Keratinocyte (primary cell): ENCODE measurements at regions not wholly inside any gene's neighbourhood (a gene's known extent, or its start where the extent isn't known, plus 50 kb on each side); places are given as distances from the start of the nearest gene placed in this dataset.
A peak's percentile ranks its signal among the peaks of the same experiment; 100 is the strongest.

ENCODE experiments used
- DNase-seq: peaks from one replicate; pipeline ENCODE4 v3.0.0-alpha.2; 2011; ENCODE audit warnings: low read depth, missing footprints, low spot score
- FAIRE-seq: peaks from 2 replicates; lab custom pipeline; 2011; peaks lifted over from hg19 to GRCh38; lab: Jason Lieb, UNC
- H2AFZ ChIP-seq: 2 replicates; pipeline ENCODE4 v1.6.0; 2012; ENCODE audit warnings: low read length, control low read depth, inconsistent platforms; ENCODE audit not compliant: control insufficient read depth
- H3K27ac ChIP-seq: 2 replicates; pipeline ENCODE4 v1.5.1; 2011; ENCODE audit warnings: low read length; ENCODE audit not compliant: control insufficient read depth, insufficient read depth
- H3K27me3 ChIP-seq: 3 replicates; pipeline ENCODE4 v1.6.0; 2011; ENCODE audit warnings: low read length; ENCODE audit not compliant: control insufficient read depth, insufficient read depth; ENCODE audit errors: extremely low read depth
- H3K36me3 ChIP-seq, 2 experiments: 2 replicates in 1 of 2; 3 replicates in 1 of 2; pipeline ENCODE4 v1.5.1; 2011; ENCODE audit warnings: low read length in 2 of 2, mild to moderate bottlenecking in 1 of 2; ENCODE audit not compliant: control insufficient read depth in 2 of 2, insufficient read depth in 2 of 2; ENCODE audit errors: extremely low read depth in 1 of 2
- H3K4me1 ChIP-seq: 3 replicates; pipeline ENCODE4 v1.5.1; 2011; ENCODE audit warnings: low read length; ENCODE audit not compliant: control insufficient read depth, insufficient read depth; ENCODE audit errors: extremely low read depth
- H3K4me2 ChIP-seq: 3 replicates; pipeline ENCODE4 v1.6.0; 2011; ENCODE audit warnings: low read depth, low read length; ENCODE audit not compliant: control insufficient read depth, insufficient read depth; ENCODE audit errors: extremely low read depth
- H3K4me3 ChIP-seq, 3 experiments: fragments of 200-600 bp in 1 of 3; sonication (generic) in 1 of 3; 2 replicates in 2 of 3; 3 replicates in 1 of 3; pipeline ENCODE4 v1.5.1; 2011 to 2016; ENCODE audit warnings: low read length in 3 of 3, mild to moderate bottlenecking in 3 of 3, control low read depth in 2 of 3, inconsistent platforms in 1 of 3, low read depth in 1 of 3, mixed read lengths in 1 of 3, mixed run types in 1 of 3, moderate library complexity in 1 of 3; ENCODE audit not compliant: control insufficient read depth in 2 of 3, insufficient read depth in 2 of 3; ENCODE audit errors: extremely low read depth in 1 of 3
- H3K79me2 ChIP-seq: 2 replicates; pipeline ENCODE4 v1.6.0; 2012; ENCODE audit warnings: low read length; ENCODE audit not compliant: control insufficient read depth, insufficient read depth
- H3K9ac ChIP-seq: 3 replicates; pipeline ENCODE4 v1.6.0; 2011; ENCODE audit warnings: low read length; ENCODE audit not compliant: control insufficient read depth, insufficient read depth; ENCODE audit errors: extremely low read depth
- H3K9me1 ChIP-seq: 3 replicates; pipeline ENCODE4 v1.6.0; 2011; ENCODE audit warnings: low read length; ENCODE audit not compliant: control insufficient read depth, insufficient read depth; ENCODE audit errors: extremely low read depth
- H3K9me3 ChIP-seq: 2 replicates; pipeline ENCODE4 v1.5.1; 2012; ENCODE audit warnings: low read depth, low read length; ENCODE audit not compliant: control insufficient read depth
- H4K20me1 ChIP-seq: 3 replicates; pipeline ENCODE4 v1.6.0; 2011; ENCODE audit warnings: low read length; ENCODE audit not compliant: control insufficient read depth, insufficient read depth; ENCODE audit errors: extremely low read depth
- EZH2 ChIP-seq: IDR thresholded peaks from one replicate; pipeline ENCODE4 v1.6.1; 2012; ENCODE audit warnings: inconsistent platforms, mild to moderate bottlenecking, low read length, moderate library complexity
- dilution Hi-C: fragments of 300-500 bp; cut with MboI; formaldehyde crosslinking; loops from one replicate; pipeline ENCODE4 v1.7.0; 2020; ENCODE audit warnings: low sequenced_read_pairs; ENCODE audit not compliant: extremely low pct_ligation_motif_present
- TF ChIP-seq, protein P1 (sequence below), 3 experiments: IDR thresholded peaks in 1 of 3; conservative IDR thresholded peaks in 1 of 3; optimal IDR thresholded peaks in 1 of 3; 2 replicates in 2 of 3; 3 replicates in 1 of 3; pipeline versions ENCODE3 to v1.5.1; 2011; ENCODE audit warnings: low read length in 3 of 3, mild to moderate bottlenecking in 3 of 3, moderate library complexity in 2 of 3, control low read depth in 1 of 3, inconsistent platforms in 1 of 3; ENCODE audit not compliant: insufficient read depth in 2 of 3; ENCODE audit errors: extremely low read depth in 1 of 3

DNA sequence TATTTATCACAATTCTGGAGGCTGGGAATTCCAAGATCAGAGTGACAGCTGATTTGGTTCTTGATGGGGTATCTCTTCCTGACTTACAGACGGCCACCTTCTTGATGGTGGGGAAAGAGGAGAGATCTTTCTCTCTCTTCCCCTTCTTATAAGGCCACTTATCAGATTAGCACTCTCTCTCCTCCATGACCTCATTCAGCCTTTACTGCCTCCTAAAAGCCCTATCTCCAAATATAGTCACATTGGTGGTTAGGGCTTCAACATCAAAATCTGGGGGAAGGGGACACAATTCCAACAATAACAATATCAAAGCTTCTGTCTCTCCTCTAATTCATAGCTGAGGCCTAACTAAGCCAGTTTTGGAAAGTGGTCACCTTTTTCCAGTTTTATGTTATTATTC, 91.7 kb upstream of the MBNL1 start:
- no peak for DNase-seq
- peaks cover 15% of the 10 kb centered on the region for H3K4me1 ChIP-seq
- H3K4me3 ChIP-seq, result no peak overlapping the region
- H2AFZ ChIP-seq, result no peak overlapping the region
- no peaks in the 10 kb centered on the region for H3K79me2 ChIP-seq
- FAIRE-seq, result no peak
- H3K4me2 ChIP-seq, result no peak overlapping the region
- TF ChIP-seq EZH2, result no peak
- TF ChIP-seq, protein P1, sequence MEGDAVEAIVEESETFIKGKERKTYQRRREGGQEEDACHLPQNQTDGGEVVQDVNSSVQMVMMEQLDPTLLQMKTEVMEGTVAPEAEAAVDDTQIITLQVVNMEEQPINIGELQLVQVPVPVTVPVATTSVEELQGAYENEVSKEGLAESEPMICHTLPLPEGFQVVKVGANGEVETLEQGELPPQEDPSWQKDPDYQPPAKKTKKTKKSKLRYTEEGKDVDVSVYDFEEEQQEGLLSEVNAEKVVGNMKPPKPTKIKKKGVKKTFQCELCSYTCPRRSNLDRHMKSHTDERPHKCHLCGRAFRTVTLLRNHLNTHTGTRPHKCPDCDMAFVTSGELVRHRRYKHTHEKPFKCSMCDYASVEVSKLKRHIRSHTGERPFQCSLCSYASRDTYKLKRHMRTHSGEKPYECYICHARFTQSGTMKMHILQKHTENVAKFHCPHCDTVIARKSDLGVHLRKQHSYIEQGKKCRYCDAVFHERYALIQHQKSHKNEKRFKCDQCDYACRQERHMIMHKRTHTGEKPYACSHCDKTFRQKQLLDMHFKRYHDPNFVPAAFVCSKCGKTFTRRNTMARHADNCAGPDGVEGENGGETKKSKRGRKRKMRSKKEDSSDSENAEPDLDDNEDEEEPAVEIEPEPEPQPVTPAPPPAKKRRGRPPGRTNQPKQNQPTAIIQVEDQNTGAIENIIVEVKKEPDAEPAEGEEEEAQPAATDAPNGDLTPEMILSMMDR (optimal IDR thresholded peaks at IDR 0.05 in 1 of 3, IDR thresholded peaks at IDR 0.05 in 1 of 3, conservative IDR thresholded peaks at IDR 0.05 in 1 of 3; ENCODE audit: extremely low read depth in 1 of 3, insufficient read depth in 2 of 3, low read length in 3 of 3), result no peak
- no peak overlapping the region for H3K9ac ChIP-seq
- H3K27ac ChIP-seq, result no peak overlapping the region
- no peaks in the 10 kb centered on the region for H3K9me3 ChIP-seq
- dilution Hi-C loops, result no loop called here
- H3K27me3 ChIP-seq, result no peaks in the 10 kb centered on the region
- no peaks in the 10 kb centered on the region for H4K20me1 ChIP-seq
- no peaks in the 10 kb centered on the region for H3K9me1 ChIP-seq
- no peaks in the 10 kb centered on the region for H3K36me3 ChIP-seq

DNA sequence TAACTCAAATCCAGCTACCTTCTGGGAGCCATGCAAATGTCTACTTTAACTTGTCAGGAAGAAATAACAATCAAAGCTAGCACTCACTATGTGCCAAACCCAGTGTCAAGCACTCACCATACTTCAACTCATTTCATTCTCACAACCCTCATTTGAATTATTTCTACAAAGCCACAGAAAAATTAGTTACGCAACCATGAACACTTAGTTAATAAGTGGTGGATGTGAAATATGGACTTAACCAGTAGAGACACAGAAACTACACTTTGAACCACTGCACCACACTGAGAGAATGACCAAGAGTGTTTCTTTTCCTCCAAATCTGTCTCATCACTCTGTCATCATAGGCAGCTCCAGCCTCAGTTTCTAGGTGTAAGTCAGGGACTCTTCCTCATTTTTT, 91.0 kb upstream of the MBNL1 start:
- Histone ChIP-seq H3K4me2 (no peak overlapping the region), H3K9me3 (no peaks in the 10 kb centered on the region), H3K27me3 (no peaks in the 10 kb centered on the region), H3K36me3 (no peaks in the 10 kb centered on the region), H3K4me3 (no peak overlapping the region), H3K9ac (no peak overlapping the region), H3K9me1 (no peaks in the 10 kb centered on the region), H3K79me2 (no peaks in the 10 kb centered on the region), H3K27ac (no peak overlapping the region), H4K20me1 (no peaks in the 10 kb centered on the region), H2AFZ (no peak overlapping the region), H3K4me1 (peaks cover 15% of the 10 kb centered on the region)
- FAIRE-seq, result peak; percentile 17
- TF ChIP-seq EZH2, result no peak
- TF ChIP-seq, protein P1 (optimal IDR thresholded peaks at IDR 0.05 in 1 of 3, IDR thresholded peaks at IDR 0.05 in 1 of 3, conservative IDR thresholded peaks at IDR 0.05 in 1 of 3; ENCODE audit: extremely low read depth in 1 of 3, insufficient read depth in 2 of 3, low read length in 3 of 3), result no peak
- no peak for DNase-seq
- dilution Hi-C loops, result no loop called here
